IMR-90 (cell line): ENCODE measurements at regions not wholly inside any gene's neighbourhood (a gene's known extent, or its start where the extent isn't known, plus 50 kb on each side); places are given as distances from the start of the nearest gene placed in this dataset.

ENCODE experiments used
- ATAC-seq: fragments of 200-7000 bp; cut with Tn5 transposase; 2 replicates; pipeline ENCODE4 v1.9.1; 2020; ENCODE audit warnings: low read depth, mild to moderate bottlenecking, moderate library complexity
- BruUV-seq: library from RNA; stranded (reverse); fragments of 400-500 nt; replicated peaks from 2 replicates; lab custom pipeline; 2021; lab: Mats Ljungman, UMichigan
- CTCF ChIA-PET: fragments of 300-600 bp; formaldehyde crosslinking; extraction: SDS; loops from one replicate; lab custom pipeline; 2021; ENCODE audit warnings: antibody characterized with exemption; lab: Yijun Ruan, JAX
- POLR2A ChIA-PET: fragments of 300-600 bp; sonication (Branson Sonifier 250); formaldehyde crosslinking; loops from one replicate; lab custom pipeline; 2022; ENCODE audit warnings: antibody characterized with exemption; ENCODE audit not compliant: unreplicated experiment; lab: Charles Lee
- DNase-seq: peaks from one replicate; pipeline ENCODE4 v3.0.0; 2013
- H2AFZ ChIP-seq: replicated peaks from 2 replicates; pipeline ENCODE3; 2013; ENCODE audit warnings: low read length, mild to moderate bottlenecking; ENCODE audit not compliant: poor library complexity
- H2AK5ac ChIP-seq: 2 replicates; pipeline ENCODE4 v1.6.1; 2013; ENCODE audit warnings: low read depth, low read length, inconsistent platforms
- H2AK9ac ChIP-seq: replicated peaks from 2 replicates; pipeline ENCODE3; 2013; ENCODE audit warnings: mild to moderate bottlenecking, low read depth, low read length, moderate library complexity; ENCODE audit not compliant: poor library complexity
- H2BK120ac ChIP-seq: 2 replicates; pipeline ENCODE4 v1.6.1; 2013; ENCODE audit warnings: low read depth, low read length, inconsistent platforms
- H2BK15ac ChIP-seq: 3 replicates; pipeline ENCODE4 v1.6.1; 2013; ENCODE audit warnings: low read depth, low read length, inconsistent platforms
- H2BK20ac ChIP-seq: 2 replicates; pipeline ENCODE4 v1.6.1; 2013; ENCODE audit warnings: low read depth, mild to moderate bottlenecking, inconsistent platforms, low read length, moderate library complexity
- H2BK5ac ChIP-seq: 2 replicates; pipeline ENCODE4 v1.6.1; 2013; ENCODE audit warnings: mild to moderate bottlenecking, low read depth, low read length, inconsistent platforms; ENCODE audit not compliant: poor library complexity, severe bottlenecking
- H3K14ac ChIP-seq: replicated peaks from 2 replicates; pipeline ENCODE4 v1.6.1; 2013; ENCODE audit warnings: low read depth, low read length, inconsistent platforms
- H3K18ac ChIP-seq: 2 replicates; pipeline ENCODE4 v1.6.1; 2013; ENCODE audit warnings: low read depth, low read length, control low read depth
- H3K23ac ChIP-seq: 2 replicates; pipeline ENCODE4 v1.6.1; 2013; ENCODE audit warnings: low read depth, low read length, inconsistent platforms
- H3K27ac ChIP-seq: 2 replicates; pipeline ENCODE4 v1.5.1; 2013; ENCODE audit warnings: mild to moderate bottlenecking, control low read depth, low read length; ENCODE audit not compliant: insufficient read depth
- H3K27me3 ChIP-seq: 2 replicates; pipeline ENCODE4 v1.6.1; 2013; ENCODE audit warnings: low read length; ENCODE audit not compliant: control insufficient read depth, insufficient read depth
- H3K36me3 ChIP-seq: 2 replicates; pipeline ENCODE4 v1.6.1; 2013; ENCODE audit warnings: low read length, mixed read lengths; ENCODE audit not compliant: control insufficient read depth, insufficient read depth
- H3K4ac ChIP-seq: 2 replicates; pipeline ENCODE4 v1.6.1; 2013; ENCODE audit warnings: low read depth, low read length, inconsistent platforms
- H3K4me1 ChIP-seq: 2 replicates; pipeline ENCODE4 v1.6.1; 2013; ENCODE audit warnings: low read length, mixed read lengths; ENCODE audit not compliant: control insufficient read depth, insufficient read depth
- H3K4me2 ChIP-seq: 2 replicates; pipeline ENCODE4 v1.6.1; 2013; ENCODE audit warnings: low read depth, mild to moderate bottlenecking, control low read depth, low read length, moderate library complexity
- H3K4me3 ChIP-seq: 2 replicates; pipeline ENCODE4 v1.5.1; 2013; ENCODE audit warnings: low read depth, mild to moderate bottlenecking, control low read depth, low read length, moderate library complexity; ENCODE audit not compliant: insufficient read depth
- H3K56ac ChIP-seq: 2 replicates; pipeline ENCODE4 v1.6.1; 2013; ENCODE audit warnings: low read length, inconsistent platforms; ENCODE audit not compliant: insufficient read depth; ENCODE audit errors: extremely low read depth
- H3K79me1 ChIP-seq, 2 experiments: 2 replicates each; pipeline ENCODE4 v1.6.1; 2013; ENCODE audit warnings: low read length in 2 of 2, inconsistent platforms in 1 of 2, low read depth in 1 of 2
- H3K9ac ChIP-seq: 2 replicates; pipeline ENCODE4 v1.6.1; 2013; ENCODE audit warnings: low read depth, low read length, control low read depth
- H3K9me1 ChIP-seq: 2 replicates; pipeline ENCODE4 v1.6.1; 2013; ENCODE audit warnings: low read length, inconsistent platforms; ENCODE audit not compliant: insufficient read depth
- H3K9me3 ChIP-seq: 2 replicates; pipeline ENCODE4 v1.6.1; 2013; ENCODE audit warnings: low read length; ENCODE audit not compliant: control insufficient read depth, insufficient read depth
- H4K20me1 ChIP-seq: 2 replicates; pipeline ENCODE4 v1.6.1; 2013; ENCODE audit warnings: low read length, inconsistent platforms; ENCODE audit not compliant: insufficient read depth
- H4K5ac ChIP-seq: 2 replicates; pipeline ENCODE4 v1.6.1; 2013; ENCODE audit warnings: mild to moderate bottlenecking, low read depth, low read length, control low read depth
- H4K8ac ChIP-seq, 2 experiments: 2 replicates each; pipeline ENCODE4 v1.6.1; 2013; ENCODE audit warnings: low read depth in 2 of 2, low read length in 2 of 2, control low read depth in 1 of 2, inconsistent platforms in 1 of 2
- H4K91ac ChIP-seq: 2 replicates; pipeline ENCODE4 v1.6.1; 2013; ENCODE audit warnings: low read depth, low read length, inconsistent platforms; ENCODE audit not compliant: insufficient read depth
- BHLHE40 ChIP-seq: fragments of 150-350 bp; IDR thresholded peaks from 2 replicates; pipeline ENCODE4 v1.6.1; 2016; ENCODE audit warnings: mild to moderate bottlenecking, low read depth, low read length
- MAFK ChIP-seq: IDR thresholded peaks from 2 replicates; pipeline ENCODE4 v1.6.1; 2012; ENCODE audit warnings: low read depth, low read length, improper control_type of control experiment
- MAZ ChIP-seq: IDR thresholded peaks from 2 replicates; pipeline ENCODE4 v1.6.1; 2012; ENCODE audit warnings: low read depth, mild to moderate bottlenecking, low read length, improper control_type of control experiment, moderate library complexity, borderline replicate concordance
- MXI1 ChIP-seq: IDR thresholded peaks from 2 replicates; pipeline ENCODE4 v1.6.1; 2012; ENCODE audit warnings: low read depth, mild to moderate bottlenecking, low read length, moderate library complexity, borderline replicate concordance
- NFE2L2 ChIP-seq: fragments of 150-350 bp; IDR thresholded peaks from 2 replicates; pipeline ENCODE4 v1.6.1; 2016; ENCODE audit warnings: low read depth, mild to moderate bottlenecking, low read length
- POLR2A ChIP-seq: IDR thresholded peaks from 2 replicates; pipeline ENCODE4 v1.6.1; 2012; ENCODE audit warnings: mild to moderate bottlenecking, low read depth, low read length
- RCOR1 ChIP-seq: IDR thresholded peaks from 2 replicates; pipeline ENCODE4 v1.6.1; 2012; ENCODE audit warnings: mild to moderate bottlenecking, low read length, improper control_type of control experiment; ENCODE audit not compliant: insufficient replicate concordance
- RFX5 ChIP-seq: IDR thresholded peaks from 2 replicates; pipeline ENCODE4 v1.8.0; 2012; ENCODE audit warnings: low read depth, mild to moderate bottlenecking, low read length, moderate library complexity
- WGBS, 2 experiments: methylation state at CpG; one replicate each; pipeline versions ENCODE4 v1.1.5 to v1.1.7; 2013; ENCODE audit warnings: missing lambda C conversion rate in 2 of 2; ENCODE audit not compliant: insufficient read length in 1 of 2; ENCODE audit errors: extremely low coverage in 2 of 2; 5-methylcytosine and 5-hydroxymethylcytosine counted together
- dilution Hi-C: fragments of 300-500 bp; cut with HindIII; formaldehyde crosslinking; loops from one replicate; pipeline ENCODE4 v1.14.3; 2018; ENCODE audit warnings: low sequenced_read_pairs; ENCODE audit not compliant: unreplicated experiment
- in situ Hi-C: fragments of 300-500 bp; cut with MboI; formaldehyde crosslinking; loops from 3 replicates; pipeline ENCODE4 v1.14.3; 2019; ENCODE audit warnings: low sequenced_read_pairs, inconsistent platforms, mixed read lengths
- intact Hi-C: fragments of 100-400 bp; cut with micrococcal nuclease; formaldehyde crosslinking; loops from 2 replicates; pipeline ENCODE4 v1.10.0; 2022
- TF ChIP-seq, protein P1 (sequence below): conservative IDR thresholded peaks from 2 replicates; pipeline ENCODE4 v1.5.1; 2012; ENCODE audit warnings: mild to moderate bottlenecking, low read depth, low read length, improper control_type of control experiment
- TF ChIP-seq, protein P2 (sequence below): fragments of 150-350 bp; IDR thresholded peaks from 2 replicates; pipeline ENCODE4 v1.6.1; 2016; ENCODE audit warnings: low read depth, mild to moderate bottlenecking, low read length, moderate library complexity, borderline replicate concordance

DNA sequence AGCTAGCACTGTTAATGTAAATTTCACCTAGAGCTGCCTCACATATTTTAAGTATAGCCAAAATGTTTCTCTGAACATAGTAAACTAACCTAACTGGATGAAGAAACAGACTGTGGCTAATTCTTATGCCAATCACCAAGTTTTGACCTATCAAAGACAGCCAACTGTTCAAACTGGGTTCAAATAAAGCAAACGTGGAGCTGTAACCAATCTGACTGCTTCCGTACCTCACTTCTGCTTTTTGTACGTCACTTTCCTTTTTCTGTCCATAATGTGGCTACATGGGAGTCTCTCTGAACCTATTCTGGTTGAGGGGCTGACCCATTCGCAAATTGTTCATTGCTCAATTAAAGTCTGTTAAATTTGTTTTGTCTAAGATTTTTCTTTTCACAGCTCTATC, 66.3 kb upstream of the ETV1 start:
- no peak overlapping the region for H3K4ac ChIP-seq
- dilution Hi-C loops (no loop called here), intact Hi-C loops (no loop called here), in situ Hi-C loops (no loop called here)
- H3K4me3 ChIP-seq, result no peak overlapping the region
- H3K27ac ChIP-seq, result no peak overlapping the region
- H3K4me2 ChIP-seq, result no peak overlapping the region
- DNase-seq, result no peak
- H2AK5ac ChIP-seq, result no peak overlapping the region
- no peak overlapping the region for H2BK15ac ChIP-seq
- no peak overlapping the region for H4K8ac ChIP-seq
- no peaks in the 10 kb centered on the region for H4K20me1 ChIP-seq
- ChIA-PET POLR2A (no interaction called here), CTCF (interaction anchor here (0.7 to 1.1 kb wide), 2 partner anchors 36 to 1622 kb away, joined by 3 to 5 read pairs; no protein-coding TSS in a partner anchor)
- H3K56ac ChIP-seq, result no peak overlapping the region
- H3K14ac ChIP-seq, result no peak overlapping the region
- H3K4me1 ChIP-seq, result no peaks in the 10 kb centered on the region
- H3K23ac ChIP-seq, result no peak overlapping the region
- H2AK9ac ChIP-seq, result no peak overlapping the region
- no peaks in the 10 kb centered on the region for H3K36me3 ChIP-seq
- H4K91ac ChIP-seq, result no peak overlapping the region
- no TSS peak for BruUV-seq
- no peak overlapping the region for H2AFZ ChIP-seq
- no peak overlapping the region for H2BK20ac ChIP-seq
- H2BK5ac ChIP-seq, result no peak overlapping the region
- no CpG with 5 or more reads among the region's 4 CpGs for WGBS, 2 experiments
- H3K9me3 ChIP-seq, result no peaks in the 10 kb centered on the region
- ATAC-seq, result no peak
- no peaks in the 10 kb centered on the region for H3K79me1 ChIP-seq
- no peak overlapping the region for H3K18ac ChIP-seq
- H3K9me1 ChIP-seq, result no peaks in the 10 kb centered on the region
- H3K27me3 ChIP-seq, result no peaks in the 10 kb centered on the region
- no peak overlapping the region for H3K9ac ChIP-seq
- H4K5ac ChIP-seq, result no peak overlapping the region
- no peak overlapping the region for H2BK120ac ChIP-seq
- TF ChIP-seq RCOR1 (no peak), MAFK (no peak), NFE2L2 (no peak), MAZ (no peak), MXI1 (no peak), RFX5 (no peak), BHLHE40 (no peak), POLR2A (no peak)
- TF ChIP-seq, protein P1, sequence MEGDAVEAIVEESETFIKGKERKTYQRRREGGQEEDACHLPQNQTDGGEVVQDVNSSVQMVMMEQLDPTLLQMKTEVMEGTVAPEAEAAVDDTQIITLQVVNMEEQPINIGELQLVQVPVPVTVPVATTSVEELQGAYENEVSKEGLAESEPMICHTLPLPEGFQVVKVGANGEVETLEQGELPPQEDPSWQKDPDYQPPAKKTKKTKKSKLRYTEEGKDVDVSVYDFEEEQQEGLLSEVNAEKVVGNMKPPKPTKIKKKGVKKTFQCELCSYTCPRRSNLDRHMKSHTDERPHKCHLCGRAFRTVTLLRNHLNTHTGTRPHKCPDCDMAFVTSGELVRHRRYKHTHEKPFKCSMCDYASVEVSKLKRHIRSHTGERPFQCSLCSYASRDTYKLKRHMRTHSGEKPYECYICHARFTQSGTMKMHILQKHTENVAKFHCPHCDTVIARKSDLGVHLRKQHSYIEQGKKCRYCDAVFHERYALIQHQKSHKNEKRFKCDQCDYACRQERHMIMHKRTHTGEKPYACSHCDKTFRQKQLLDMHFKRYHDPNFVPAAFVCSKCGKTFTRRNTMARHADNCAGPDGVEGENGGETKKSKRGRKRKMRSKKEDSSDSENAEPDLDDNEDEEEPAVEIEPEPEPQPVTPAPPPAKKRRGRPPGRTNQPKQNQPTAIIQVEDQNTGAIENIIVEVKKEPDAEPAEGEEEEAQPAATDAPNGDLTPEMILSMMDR, result no peak
- TF ChIP-seq, protein P2, sequence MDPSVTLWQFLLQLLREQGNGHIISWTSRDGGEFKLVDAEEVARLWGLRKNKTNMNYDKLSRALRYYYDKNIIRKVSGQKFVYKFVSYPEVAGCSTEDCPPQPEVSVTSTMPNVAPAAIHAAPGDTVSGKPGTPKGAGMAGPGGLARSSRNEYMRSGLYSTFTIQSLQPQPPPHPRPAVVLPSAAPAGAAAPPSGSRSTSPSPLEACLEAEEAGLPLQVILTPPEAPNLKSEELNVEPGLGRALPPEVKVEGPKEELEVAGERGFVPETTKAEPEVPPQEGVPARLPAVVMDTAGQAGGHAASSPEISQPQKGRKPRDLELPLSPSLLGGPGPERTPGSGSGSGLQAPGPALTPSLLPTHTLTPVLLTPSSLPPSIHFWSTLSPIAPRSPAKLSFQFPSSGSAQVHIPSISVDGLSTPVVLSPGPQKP, result no peak
